ENCODE measurements at regions not wholly inside any gene's neighbourhood (a gene's known extent, or its start where the extent isn't known, plus 50 kb on each side); places are given as distances from the start of the nearest gene placed in this dataset.
"Not testable (repeated sequence)": the region's sequence is repeated elsewhere in the genome, so short reads cannot be mapped to it uniquely, and the experiment has no call there.

DNA sequence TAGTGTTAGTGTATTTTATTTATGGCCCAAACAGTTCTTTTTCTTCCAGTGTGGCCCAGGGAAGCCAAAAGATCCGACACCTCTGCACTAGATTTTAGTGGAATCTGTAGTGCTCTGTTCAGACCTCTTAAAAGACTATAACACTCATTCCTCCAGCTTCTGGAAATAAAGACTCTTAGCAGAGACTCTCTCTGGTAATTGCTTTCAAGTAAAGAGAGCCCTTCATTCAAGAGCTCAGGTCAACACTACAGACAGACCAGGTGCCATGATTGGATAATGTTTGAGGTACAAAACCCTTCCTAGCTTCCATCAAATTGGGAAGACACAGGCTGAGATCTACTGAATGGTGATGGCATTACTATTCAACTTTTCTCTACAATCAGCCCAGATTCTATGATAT is 255.8 kb downstream of the PRDM9 start:
- Histone ChIP-seq H3K27ac (ENCODE audit: insufficient read depth, low read length) (no peak overlapping the region), H3K9me3 (ENCODE audit: control insufficient read depth, insufficient read depth, low read depth, low read length) (no peaks in the 10 kb centered on the region)
- no peak for TF ChIP-seq EZH2 (IDR thresholded peaks at IDR 0.05; ENCODE audit: low read length, missing control alignments)
- TF ChIP-seq, protein P1, sequence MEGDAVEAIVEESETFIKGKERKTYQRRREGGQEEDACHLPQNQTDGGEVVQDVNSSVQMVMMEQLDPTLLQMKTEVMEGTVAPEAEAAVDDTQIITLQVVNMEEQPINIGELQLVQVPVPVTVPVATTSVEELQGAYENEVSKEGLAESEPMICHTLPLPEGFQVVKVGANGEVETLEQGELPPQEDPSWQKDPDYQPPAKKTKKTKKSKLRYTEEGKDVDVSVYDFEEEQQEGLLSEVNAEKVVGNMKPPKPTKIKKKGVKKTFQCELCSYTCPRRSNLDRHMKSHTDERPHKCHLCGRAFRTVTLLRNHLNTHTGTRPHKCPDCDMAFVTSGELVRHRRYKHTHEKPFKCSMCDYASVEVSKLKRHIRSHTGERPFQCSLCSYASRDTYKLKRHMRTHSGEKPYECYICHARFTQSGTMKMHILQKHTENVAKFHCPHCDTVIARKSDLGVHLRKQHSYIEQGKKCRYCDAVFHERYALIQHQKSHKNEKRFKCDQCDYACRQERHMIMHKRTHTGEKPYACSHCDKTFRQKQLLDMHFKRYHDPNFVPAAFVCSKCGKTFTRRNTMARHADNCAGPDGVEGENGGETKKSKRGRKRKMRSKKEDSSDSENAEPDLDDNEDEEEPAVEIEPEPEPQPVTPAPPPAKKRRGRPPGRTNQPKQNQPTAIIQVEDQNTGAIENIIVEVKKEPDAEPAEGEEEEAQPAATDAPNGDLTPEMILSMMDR (conservative IDR thresholded peaks at IDR 0.05 in 1 of 2, IDR thresholded peaks at IDR 0.05 in 1 of 2; ENCODE audit: low read depth in 1 of 2, low read length in 2 of 2), result no peak

DNA sequence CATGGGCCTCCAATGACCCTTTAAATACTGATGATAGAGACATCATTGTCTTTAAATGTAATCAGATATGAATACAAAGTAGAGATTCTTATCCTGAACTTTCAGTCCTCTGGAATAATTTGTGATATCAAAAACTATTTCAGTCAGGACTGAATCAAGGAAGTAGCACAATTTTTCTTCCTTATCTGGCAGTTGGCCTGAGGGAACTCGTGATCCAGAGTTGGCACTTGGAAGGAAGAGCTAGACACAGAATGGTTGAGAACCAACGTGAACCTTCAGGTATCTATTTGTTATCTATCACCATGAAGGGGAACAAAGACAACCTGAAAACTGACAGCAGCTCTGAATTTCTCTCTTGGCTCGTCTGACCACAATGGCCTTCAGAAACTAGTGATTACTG is 269.3 kb downstream of the PRDM9 start:
- Histone ChIP-seq H2AFZ (ENCODE audit: low read length) (no peak overlapping the region), H3K36me3 (ENCODE audit: control insufficient read depth, insufficient read depth, low read length) (no peaks in the 10 kb centered on the region), H3K4me3 (replicated peaks in 1 of 4; ENCODE audit: control extremely low read depth in 1 of 4, insufficient read depth in 1 of 4, low read depth in 3 of 4, low read length in 4 of 4) (no peak overlapping the region), H3K4me1 (ENCODE audit: control insufficient read depth, extremely low read depth, insufficient read depth, low read length) (no peaks in the 10 kb centered on the region), H3K27ac (ENCODE audit: insufficient read depth, low read length) (no peak overlapping the region), H3K9me3 (ENCODE audit: control insufficient read depth, insufficient read depth, low read depth, low read length) (no peaks in the 10 kb centered on the region), H3K27me3 (ENCODE audit: control insufficient read depth, insufficient read depth, low read length) (no peaks in the 10 kb centered on the region), H3K79me2 (ENCODE audit: control insufficient read depth, insufficient read depth, low read length) (no peaks in the 10 kb centered on the region), H4K20me1 (ENCODE audit: control insufficient read depth, extremely low read depth, insufficient read depth, low read length) (no peaks in the 10 kb centered on the region), H3K4me2 (ENCODE audit: extremely low read depth, insufficient read depth, low read length) (no peak overlapping the region), H3K9ac (ENCODE audit: insufficient read depth, low read length) (no peak overlapping the region)
- no peak for DNase-seq (ENCODE audit: low read depth in 2 of 2)
- TF ChIP-seq, protein P1 (conservative IDR thresholded peaks at IDR 0.05 in 1 of 2, IDR thresholded peaks at IDR 0.05 in 1 of 2; ENCODE audit: low read depth in 1 of 2, low read length in 2 of 2), result no peak
- no peak for TF ChIP-seq EZH2 (IDR thresholded peaks at IDR 0.05; ENCODE audit: low read length, missing control alignments)

More for the DNA sequence above, 255.8 kb downstream of the PRDM9 start:
- no peaks in the 10 kb centered on the region for H3K36me3 ChIP-seq (ENCODE audit: control insufficient read depth, insufficient read depth, low read length)
- DNase-seq (ENCODE audit: low read depth in 2 of 2), result no peak
- H3K4me3 ChIP-seq (replicated peaks in 1 of 4; ENCODE audit: control extremely low read depth in 1 of 4, insufficient read depth in 1 of 4, low read depth in 3 of 4, low read length in 4 of 4), result no peak overlapping the region
- H3K79me2 ChIP-seq (ENCODE audit: control insufficient read depth, insufficient read depth, low read length), result no peaks in the 10 kb centered on the region
- no peaks in the 10 kb centered on the region for H3K27me3 ChIP-seq (ENCODE audit: control insufficient read depth, insufficient read depth, low read length)
- H2AFZ ChIP-seq (ENCODE audit: low read length), result no peak overlapping the region
- H4K20me1 ChIP-seq (ENCODE audit: control insufficient read depth, extremely low read depth, insufficient read depth, low read length), result no peaks in the 10 kb centered on the region
- H3K4me2 ChIP-seq (ENCODE audit: extremely low read depth, insufficient read depth, low read length), result no peak overlapping the region
- H3K9ac ChIP-seq (ENCODE audit: insufficient read depth, low read length), result no peak overlapping the region
- H3K4me1 ChIP-seq (ENCODE audit: control insufficient read depth, extremely low read depth, insufficient read depth, low read length), result no peaks in the 10 kb centered on the region

DNA sequence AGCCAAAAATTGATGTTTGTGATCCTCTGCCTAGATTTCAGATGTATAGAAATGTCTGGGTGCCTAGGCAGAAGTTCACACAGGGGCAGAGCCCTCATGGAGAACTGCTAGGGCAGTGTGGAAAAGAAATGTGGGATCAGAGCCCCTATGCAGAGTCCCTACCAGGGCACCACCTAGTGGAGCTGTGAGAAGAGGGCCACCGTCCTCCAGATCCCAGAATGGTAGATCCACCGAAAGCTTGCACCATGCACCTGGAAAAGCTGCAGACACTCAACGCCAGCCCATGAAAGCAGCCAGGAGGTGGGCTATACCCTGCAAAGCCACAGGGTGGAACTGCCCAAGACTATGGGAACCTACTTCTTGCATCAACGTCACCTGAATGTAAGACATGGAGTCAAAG is 292.9 kb downstream of the PRDM9 start:
- not testable (repeated sequence) for H3K4me3 ChIP-seq (replicated peaks in 1 of 4; ENCODE audit: control extremely low read depth in 1 of 4, insufficient read depth in 1 of 4, low read depth in 3 of 4, low read length in 4 of 4); DNase-seq (ENCODE audit: low read depth in 2 of 2); H3K36me3 ChIP-seq (ENCODE audit: control insufficient read depth, insufficient read depth, low read length); H3K4me2 ChIP-seq (ENCODE audit: extremely low read depth, insufficient read depth, low read length); H3K9me3 ChIP-seq (ENCODE audit: control insufficient read depth, insufficient read depth, low read depth, low read length); H3K27me3 ChIP-seq (ENCODE audit: control insufficient read depth, insufficient read depth, low read length); H3K9ac ChIP-seq (ENCODE audit: insufficient read depth, low read length); H3K4me1 ChIP-seq (ENCODE audit: control insufficient read depth, extremely low read depth, insufficient read depth, low read length); H3K79me2 ChIP-seq (ENCODE audit: control insufficient read depth, insufficient read depth, low read length); H2AFZ ChIP-seq (ENCODE audit: low read length); H3K27ac ChIP-seq (ENCODE audit: insufficient read depth, low read length); H4K20me1 ChIP-seq (ENCODE audit: control insufficient read depth, extremely low read depth, insufficient read depth, low read length)

All from fibroblast of lung (primary cell).